Endothelial cell of umbilical vein (primary cell): ENCODE measurements at regions not wholly inside any gene's neighbourhood (a gene's known extent, or its start where the extent isn't known, plus 50 kb on each side); places are given as distances from the start of the nearest gene placed in this dataset.

Experiments
- CTCF ChIP-seq, 2 donors: IDR thresholded peaks; 1 replicate in 1 of 2; 2 replicates in 1 of 2; pipeline ENCODE4 v1.5.1; 2011; ENCODE audit warnings: low read length in 2 of 2, mild to moderate bottlenecking in 2 of 2, moderate library complexity in 2 of 2, control low read depth in 1 of 2, inconsistent platforms in 1 of 2, low read depth in 1 of 2; ENCODE audit not compliant: insufficient read depth in 1 of 2; ENCODE audit errors: extremely low read depth in 1 of 2
- MAX ChIP-seq: IDR thresholded peaks from 2 replicates; pipeline ENCODE4 v1.6.1; 2011; ENCODE audit not compliant: insufficient read depth, insufficient read length

DNA sequence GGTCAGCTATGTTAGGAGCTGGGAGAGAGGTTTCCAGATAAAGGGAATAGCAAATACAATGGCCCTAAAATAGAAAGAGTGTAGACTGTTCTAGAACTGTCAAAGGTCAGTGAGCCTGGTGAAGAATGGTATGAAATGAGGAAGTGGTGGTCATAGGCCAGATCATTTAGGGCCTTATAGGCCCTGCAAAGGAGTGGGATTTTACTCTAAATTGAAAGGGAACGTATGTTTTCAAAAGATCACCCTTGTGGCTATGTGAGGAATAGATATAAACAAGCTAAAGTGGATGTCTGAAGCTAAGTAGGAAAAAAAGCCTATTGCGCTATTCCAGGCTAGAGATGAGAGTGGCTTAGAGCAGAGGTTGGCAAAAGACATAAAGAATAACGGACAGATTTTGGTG, 70.7 kb upstream of the TDRD3 start:
- TF ChIP-seq CTCF (IDR thresholded peaks at IDR 0.05; ENCODE audit: extremely low read depth in 1 of 2, insufficient read depth in 1 of 2, low read depth in 1 of 2, low read length in 2 of 2), result no peak
- TF ChIP-seq MAX, result no peak
